Neuronal stem cell (in vitro differentiated cells): ENCODE measurements at regions not wholly inside any gene's neighbourhood (a gene's known extent, or its start where the extent isn't known, plus 50 kb on each side); places are given as distances from the start of the nearest gene placed in this dataset.

Source experiments
- DNase-seq: peaks from one replicate; pipeline ENCODE4 v3.0.0-alpha.2; 2013; ENCODE audit warnings: low spot score
- H2AFZ ChIP-seq: one replicate; pipeline ENCODE4 v1.6.1; 2013; ENCODE audit warnings: mild to moderate bottlenecking, low read length, inconsistent platforms
- H2AK5ac ChIP-seq: 2 replicates; pipeline ENCODE4 v1.6.1; 2013; ENCODE audit warnings: low read depth, mild to moderate bottlenecking, inconsistent platforms, low read length, moderate library complexity, mixed read lengths
- H2BK120ac ChIP-seq: 2 replicates; pipeline ENCODE4 v1.6.1; 2013; ENCODE audit warnings: low read depth, mild to moderate bottlenecking, inconsistent platforms, low read length, moderate library complexity, mixed read lengths
- H2BK12ac ChIP-seq: one replicate; pipeline ENCODE4 v1.6.1; 2013; ENCODE audit warnings: low read length, inconsistent platforms
- H2BK15ac ChIP-seq: 2 replicates; pipeline ENCODE4 v1.6.1; 2013; ENCODE audit warnings: mild to moderate bottlenecking, low read length, inconsistent platforms, mixed read lengths
- H2BK5ac ChIP-seq: one replicate; pipeline ENCODE4 v1.6.1; 2013; ENCODE audit warnings: inconsistent platforms, mild to moderate bottlenecking, low read length, moderate library complexity
- H3K14ac ChIP-seq: one replicate; pipeline ENCODE4 v1.6.1; 2013; ENCODE audit warnings: low read length, inconsistent platforms
- H3K18ac ChIP-seq: 2 replicates; pipeline ENCODE4 v1.6.1; 2013; ENCODE audit warnings: low read length, inconsistent platforms
- H3K23ac ChIP-seq: 2 replicates; pipeline ENCODE4 v1.6.1; 2013; ENCODE audit warnings: low read depth, mild to moderate bottlenecking, mixed read lengths, low read length, inconsistent platforms; ENCODE audit not compliant: poor library complexity
- H3K27ac ChIP-seq: replicated peaks from 3 replicates; pipeline ENCODE4 v1.5.1; 2013; ENCODE audit warnings: low read length, inconsistent platforms
- H3K27me3 ChIP-seq, 3 experiments: 2 replicates each; pipeline ENCODE4 v1.6.1; 2013; ENCODE audit warnings: low read length in 3 of 3, mild to moderate bottlenecking in 2 of 3, inconsistent platforms in 1 of 3, low read depth in 1 of 3, mixed read lengths in 1 of 3, moderate library complexity in 1 of 3; ENCODE audit not compliant: control insufficient read depth in 3 of 3, insufficient read depth in 3 of 3
- H3K36me3 ChIP-seq, 2 donors: replicated peaks in 1 of 2; 2 replicates each; pipeline ENCODE4 v1.6.1; 2013; ENCODE audit warnings: low read length in 2 of 2; ENCODE audit not compliant: control insufficient read depth in 2 of 2, insufficient read depth in 2 of 2
- H3K4ac ChIP-seq: 2 replicates; pipeline ENCODE4 v1.6.1; 2013; ENCODE audit warnings: inconsistent platforms, mild to moderate bottlenecking, low read length, moderate library complexity
- H3K4me1 ChIP-seq, 2 donors: 1 replicate in 1 of 2; 2 replicates in 1 of 2; pipeline ENCODE4 v1.6.1; 2013; ENCODE audit warnings: low read length in 2 of 2, low read depth in 1 of 2; ENCODE audit not compliant: control insufficient read depth in 2 of 2, insufficient read depth in 1 of 2
- H3K4me2 ChIP-seq: one replicate; pipeline ENCODE4 v1.6.1; 2013; ENCODE audit warnings: mild to moderate bottlenecking, low read length, inconsistent platforms; ENCODE audit not compliant: insufficient read depth, poor library complexity, severe bottlenecking
- H3K4me3 ChIP-seq, 2 donors: 2 replicates each; pipeline ENCODE4 v1.5.1; 2013; ENCODE audit warnings: low read length in 2 of 2, mild to moderate bottlenecking in 2 of 2, inconsistent platforms in 1 of 2, moderate library complexity in 1 of 2
- H3K79me1 ChIP-seq: one replicate; pipeline ENCODE4 v1.6.1; 2013; ENCODE audit warnings: low read depth, mild to moderate bottlenecking, inconsistent platforms, low read length, moderate library complexity
- H3K9ac ChIP-seq: one replicate; pipeline ENCODE4 v1.6.1; 2013; ENCODE audit warnings: mild to moderate bottlenecking, low read depth, low read length, inconsistent platforms; ENCODE audit not compliant: poor library complexity
- H3K9me3 ChIP-seq, 2 donors: replicated peaks in 1 of 2; 2 replicates each; pipeline versions ENCODE3 to v1.6.1; 2013; ENCODE audit warnings: low read length in 2 of 2, mild to moderate bottlenecking in 2 of 2, inconsistent platforms in 1 of 2, low read depth in 1 of 2, mixed read lengths in 1 of 2, moderate library complexity in 1 of 2; ENCODE audit not compliant: control insufficient read depth in 2 of 2, insufficient read depth in 1 of 2
- H4K8ac ChIP-seq: one replicate; pipeline ENCODE4 v1.6.1; 2013; ENCODE audit warnings: low read depth, mild to moderate bottlenecking, inconsistent platforms, low read length, moderate library complexity
- H4K91ac ChIP-seq: one replicate; pipeline ENCODE4 v1.6.1; 2013; ENCODE audit warnings: low read length, low read depth, mild to moderate bottlenecking, inconsistent platforms; ENCODE audit not compliant: poor library complexity
- WGBS, 2 donors: extraction: QIAGEN DNeasy Blood & Tissue Kit; methylation state at CpG; one replicate each; pipeline ENCODE4 v1.1.7; 2013; ENCODE audit warnings: missing lambda C conversion rate in 2 of 2, mixed read lengths in 1 of 2; ENCODE audit not compliant: insufficient read length in 2 of 2, insufficient replicate concordance in 1 of 2; ENCODE audit errors: extremely low coverage in 2 of 2; 5-methylcytosine and 5-hydroxymethylcytosine counted together

DNA sequence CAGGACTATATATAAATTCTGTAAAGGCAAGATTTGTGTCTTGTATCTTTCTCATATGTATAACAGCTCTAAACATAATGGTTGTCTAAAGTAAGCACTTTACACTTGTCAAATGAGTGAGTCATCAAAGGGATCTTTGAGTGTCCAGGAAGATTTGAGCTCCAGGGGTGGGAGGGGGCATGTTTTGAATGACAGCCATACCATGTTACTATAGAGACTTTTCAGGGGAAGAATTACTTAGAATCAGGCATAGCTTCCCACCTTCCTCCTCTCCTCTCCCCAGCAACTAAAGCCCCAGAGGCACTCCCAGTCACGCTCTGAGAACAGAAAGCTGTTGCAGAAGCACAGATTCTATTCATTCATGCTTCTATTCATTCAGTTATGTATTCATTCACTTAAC, 65.8 kb upstream of the ALK start:
- Histone ChIP-seq H2BK15ac (no peak overlapping the region), H3K9me3 (no peaks in the 10 kb centered on the region), H3K23ac (no peak overlapping the region), H3K4me2 (no peak overlapping the region), H2AFZ (no peak overlapping the region), H3K4me1 (peaks cover 3 to 11% of the 10 kb centered on the region in 2 donors), H2BK120ac (no peak overlapping the region), H3K4ac (no peak overlapping the region), H3K27ac (no peak overlapping the region), H2BK5ac (no peak overlapping the region), H3K4me3 (no peak overlapping the region), H3K14ac (no peak overlapping the region), H3K79me1 (no peaks in the 10 kb centered on the region), H3K27me3 (peaks cover 0 to 6% (median 0%) of the 10 kb centered on the region in 3 experiments), H3K9ac (no peak overlapping the region), H2AK5ac (no peak overlapping the region), H3K18ac (no peak overlapping the region), H2BK12ac (no peak overlapping the region), H4K91ac (no peak overlapping the region), H3K36me3 (no peaks in the 10 kb centered on the region), H4K8ac (no peak overlapping the region)
- DNase-seq: no peak
- WGBS, 2 donors: no CpG with 5 or more reads among the region's 1 CpG

DNA sequence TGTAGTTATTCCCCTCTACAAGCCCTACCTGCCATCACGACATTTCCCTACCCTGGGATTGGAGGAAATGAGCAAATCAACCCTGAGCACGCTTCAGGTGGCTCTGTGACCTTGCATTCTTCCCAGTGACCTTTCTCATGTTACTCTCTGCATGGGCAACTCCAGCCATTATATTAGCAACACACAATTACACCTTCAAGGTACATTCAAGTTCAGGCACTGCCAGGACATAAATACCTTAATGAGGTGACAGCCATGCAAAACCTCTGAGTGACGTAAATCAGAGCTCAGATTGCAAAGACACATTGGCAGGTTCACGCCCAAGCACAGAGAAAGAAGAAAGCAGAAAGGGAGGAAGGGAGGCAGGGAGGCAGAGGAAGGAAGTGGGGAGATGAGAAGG, 68.7 kb upstream of the ALK start:
- Histone ChIP-seq H4K8ac (no peak overlapping the region), H3K9me3 (no peaks in the 10 kb centered on the region), H2AFZ (no peak overlapping the region), H3K9ac (no peak overlapping the region), H3K18ac (no peak overlapping the region), H2BK120ac (no peak overlapping the region), H3K4ac (no peak overlapping the region), H3K4me1 (peaks cover 3 to 11% of the 10 kb centered on the region in 2 donors), H3K27ac (no peak overlapping the region), H2BK5ac (no peak overlapping the region), H2BK15ac (no peak overlapping the region), H3K27me3 (no peaks in the 10 kb centered on the region), H3K4me3 (no peak overlapping the region), H3K36me3 (no peaks in the 10 kb centered on the region), H3K79me1 (no peaks in the 10 kb centered on the region), H4K91ac (no peak overlapping the region), H3K4me2 (no peak overlapping the region), H3K14ac (no peak overlapping the region), H2AK5ac (no peak overlapping the region), H3K23ac (no peak overlapping the region), H2BK12ac (no peak overlapping the region)
- no CpG with 5 or more reads among the region's 4 CpGs for WGBS, 2 donors
- no peak for DNase-seq

DNA sequence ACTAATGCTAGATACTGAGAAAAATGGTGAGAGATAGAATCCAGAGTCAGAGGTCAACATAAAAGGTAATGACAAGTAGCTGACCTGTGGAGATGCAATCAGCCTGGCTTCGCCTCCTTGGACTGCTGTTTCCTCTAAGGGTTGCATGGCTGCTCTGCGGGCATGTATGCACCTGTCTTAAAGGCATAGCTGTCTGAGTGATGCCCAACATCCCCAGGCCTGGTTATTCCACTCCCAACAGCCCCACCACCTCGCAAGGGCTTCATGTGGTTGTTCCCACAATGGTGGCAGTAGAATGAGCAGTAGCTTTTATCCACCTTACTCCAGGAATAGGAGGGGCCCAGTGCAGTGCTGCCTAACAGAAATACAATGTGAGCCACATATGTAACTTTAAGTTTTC, 69.7 kb upstream of the ALK start:
- no CpG with 5 or more reads among the region's 3 CpGs for WGBS, 2 donors
- no peaks in the 10 kb centered on the region for H3K27me3 ChIP-seq

DNA sequence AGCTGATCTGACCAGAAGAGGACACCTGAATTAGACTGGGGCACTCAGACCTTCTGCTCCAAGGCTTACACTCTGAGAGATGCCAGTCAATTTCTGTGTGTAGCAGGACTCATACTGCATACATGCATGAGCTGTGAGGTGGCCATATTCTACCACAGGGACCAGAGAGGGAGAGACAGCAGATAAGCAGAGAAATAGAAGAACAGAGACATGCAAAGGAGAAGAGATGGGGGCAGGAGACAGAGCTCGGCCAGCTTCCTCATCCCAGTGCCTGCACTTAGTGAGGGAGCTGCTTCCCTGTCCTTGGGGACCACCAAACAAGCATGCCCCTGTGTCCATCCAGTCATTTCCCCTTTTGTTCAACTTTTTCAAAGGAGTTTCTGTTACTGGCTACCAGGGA, 73.9 kb upstream of the ALK start:
- Histone ChIP-seq H3K14ac (no peak overlapping the region), H2BK12ac (no peak overlapping the region), H3K9ac (no peak overlapping the region), H2AFZ (no peak overlapping the region), H4K8ac (no peak overlapping the region), H3K4me3 (peak overlapping the region in 1 of 2 donors; percentile 63), H3K18ac (no peak overlapping the region), H2BK5ac (no peak overlapping the region), H2BK15ac (no peak overlapping the region), H3K9me3 (no peaks in the 10 kb centered on the region), H2BK120ac (no peak overlapping the region), H3K4me2 (no peak overlapping the region), H3K27me3 (no peaks in the 10 kb centered on the region), H3K27ac (no peak overlapping the region), H3K79me1 (no peaks in the 10 kb centered on the region), H2AK5ac (no peak overlapping the region), H3K4me1 (peaks cover 0 to 3% of the 10 kb centered on the region in 2 donors), H3K23ac (no peak overlapping the region), H3K4ac (no peak overlapping the region), H4K91ac (no peak overlapping the region), H3K36me3 (no peaks in the 10 kb centered on the region)
- no CpG with 5 or more reads among the region's 1 CpG for WGBS, 2 donors
- DNase-seq: no peak

More for the DNA sequence above, 69.7 kb upstream of the ALK start:
- Histone ChIP-seq H2BK120ac (no peak overlapping the region), H3K4me2 (no peak overlapping the region), H3K79me1 (no peaks in the 10 kb centered on the region), H3K27ac (no peak overlapping the region), H3K14ac (no peak overlapping the region), H3K18ac (no peak overlapping the region), H3K23ac (no peak overlapping the region), H2AFZ (no peak overlapping the region), H3K9me3 (no peaks in the 10 kb centered on the region), H2AK5ac (no peak overlapping the region), H2BK5ac (no peak overlapping the region), H4K8ac (no peak overlapping the region), H3K4ac (no peak overlapping the region), H3K4me1 (peaks cover 3 to 11% of the 10 kb centered on the region in 2 donors), H3K4me3 (no peak overlapping the region), H4K91ac (no peak overlapping the region), H2BK12ac (no peak overlapping the region), H2BK15ac (no peak overlapping the region), H3K36me3 (no peaks in the 10 kb centered on the region), H3K9ac (no peak overlapping the region)
- no peak for DNase-seq
